GM23338 (cell line): ENCODE measurements at regions not wholly inside any gene's neighbourhood (a gene's known extent, or its start where the extent isn't known, plus 50 kb on each side); places are given as distances from the start of the nearest gene placed in this dataset.

Source experiments
- ATAC-seq: fragments of 200-7000 bp; cut with Tn5 transposase; 3 replicates; pipeline ENCODE4 v1.9.1; 2020
- DNase-seq: peaks from one replicate; pipeline ENCODE4 v3.0.0-alpha.2; 2015; ENCODE audit warnings: low spot score
- H2AFZ ChIP-seq: fragments of 200-600 bp; sonication (generic); 2 replicates; pipeline ENCODE4 v1.8.0; 2016; ENCODE audit warnings: antibody characterized with exemption, mild to moderate bottlenecking, moderate library complexity
- H3F3A ChIP-seq: fragments of 200-600 bp; sonication (generic); replicated peaks from 2 replicates; pipeline ENCODE4 v1.8.0; 2017; ENCODE audit warnings: antibody characterized with exemption, mixed run types, low read depth
- H3K27ac ChIP-seq: fragments of 200-600 bp; sonication (generic); 2 replicates; pipeline ENCODE4 v1.6.1; 2016; ENCODE audit warnings: low read depth
- H3K27me3 ChIP-seq: fragments of 200-600 bp; sonication (generic); 2 replicates; pipeline ENCODE4 v1.8.0; 2016; ENCODE audit warnings: mild to moderate bottlenecking, mixed run types, moderate library complexity; ENCODE audit not compliant: insufficient read depth
- H3K36me3 ChIP-seq: fragments of 200-600 bp; sonication (generic); 2 replicates; pipeline ENCODE4 v1.8.0; 2016; ENCODE audit warnings: mild to moderate bottlenecking; ENCODE audit not compliant: insufficient read depth
- H3K4me1 ChIP-seq: fragments of 200-600 bp; sonication (generic); 2 replicates; pipeline ENCODE4 v1.8.0; 2016; ENCODE audit warnings: mild to moderate bottlenecking, moderate library complexity; ENCODE audit not compliant: insufficient read depth
- H3K4me2 ChIP-seq: fragments of 200-600 bp; sonication (generic); 2 replicates; pipeline ENCODE4 v1.7.1; 2017; ENCODE audit warnings: mixed run types
- H3K4me3 ChIP-seq: fragments of 200-600 bp; sonication (generic); 2 replicates; pipeline ENCODE4 v1.6.1; 2016; ENCODE audit warnings: mixed run types
- H3K79me2 ChIP-seq: fragments of 200-600 bp; sonication (generic); replicated peaks from 2 replicates; pipeline ENCODE4 v1.8.0; 2017; ENCODE audit warnings: mild to moderate bottlenecking; ENCODE audit not compliant: insufficient read depth
- H3K9me2 ChIP-seq: fragments of 200-600 bp; sonication (generic); 2 replicates; pipeline ENCODE4 v1.8.0; 2017; ENCODE audit not compliant: insufficient read depth
- H4K20me1 ChIP-seq: fragments of 200-600 bp; sonication (generic); replicated peaks from 2 replicates; pipeline ENCODE4 v1.8.0; 2017; ENCODE audit warnings: mild to moderate bottlenecking; ENCODE audit not compliant: insufficient read depth
- H3K27ac Mint-ChIP-seq: 2 replicates; pipeline ENCODE4 v1.8.0; 2020; ENCODE audit warnings: inconsistent platforms, mild to moderate bottlenecking, moderate library complexity, mixed read lengths
- H3K27me3 Mint-ChIP-seq: 3 replicates; pipeline ENCODE4 v1.8.0; 2022; ENCODE audit warnings: low read depth, mild to moderate bottlenecking, moderate library complexity, mixed read lengths, inconsistent platforms; ENCODE audit not compliant: insufficient read depth, poor library complexity
- H3K36me3 Mint-ChIP-seq: 3 replicates; pipeline ENCODE4 v1.8.0; 2021; ENCODE audit warnings: low read depth, mild to moderate bottlenecking, inconsistent platforms, moderate library complexity, mixed read lengths
- H3K4me1 Mint-ChIP-seq: 3 replicates; pipeline ENCODE4 v1.8.0; 2020; ENCODE audit warnings: mild to moderate bottlenecking, inconsistent platforms, mixed read lengths
- H3K4me3 Mint-ChIP-seq: 3 replicates; pipeline ENCODE4 v1.8.0; 2021; ENCODE audit warnings: moderate library complexity, mild to moderate bottlenecking, inconsistent platforms, mixed read lengths
- H3K9me3 Mint-ChIP-seq: 3 replicates; pipeline ENCODE4 v1.8.0; 2020; ENCODE audit warnings: moderate library complexity, mild to moderate bottlenecking, inconsistent platforms, mixed read lengths
- CREB1 ChIP-seq: fragments of 250-450 bp; sonication (Bioruptor Pico); IDR thresholded peaks from 2 replicates; pipeline ENCODE4 v1.5.0; 2020; ENCODE audit warnings: low read depth, mild to moderate bottlenecking, moderate library complexity
- ETS1 ChIP-seq: IDR thresholded peaks from 2 replicates; pipeline ENCODE4 v1.6.1; 2016; ENCODE audit warnings: antibody characterized with exemption
- EZH2phosphoT487 ChIP-seq: fragments of 200-600 bp; sonication (generic); IDR thresholded peaks from one replicate; pipeline ENCODE4 v1.8.1; 2018; ENCODE audit warnings: antibody characterized with exemption; ENCODE audit not compliant: unreplicated experiment
- JUNB ChIP-seq: IDR thresholded peaks from one replicate; pipeline ENCODE4 v1.6.1; 2016; ENCODE audit warnings: antibody characterized with exemption; ENCODE audit not compliant: unreplicated experiment
- NANOG ChIP-seq: IDR thresholded peaks from 2 replicates; pipeline ENCODE4 v1.6.1; 2016; ENCODE audit warnings: antibody characterized with exemption, borderline replicate concordance
- POLR2AphosphoS5 ChIP-seq: IDR thresholded peaks from 2 replicates; pipeline ENCODE4 v1.6.1; 2016; ENCODE audit warnings: antibody characterized with exemption, low read depth
- REST ChIP-seq: IDR thresholded peaks from one replicate; pipeline ENCODE4 v1.6.1; 2018; ENCODE audit warnings: antibody characterized with exemption; ENCODE audit not compliant: unreplicated experiment
- STAT1 ChIP-seq: IDR thresholded peaks from one replicate; pipeline ENCODE4 v1.6.1; 2016; ENCODE audit warnings: antibody characterized with exemption; ENCODE audit not compliant: unreplicated experiment
- ZNF114 ChIP-seq: fragments of 250-450 bp; sonication (Bioruptor Pico); IDR thresholded peaks from 2 replicates; pipeline ENCODE4 v1.5.0; 2020; ENCODE audit warnings: mild to moderate bottlenecking, moderate library complexity
- ZNF331 ChIP-seq: fragments of 250-450 bp; sonication (Bioruptor Pico); IDR thresholded peaks from 2 replicates; pipeline ENCODE4 v1.5.0; 2020; ENCODE audit warnings: low read depth, mild to moderate bottlenecking, moderate library complexity
- TF ChIP-seq, protein P1 (sequence below), 2 experiments: fragments of 200-600 bp in 1 of 2; sonication (generic) in 1 of 2; conservative IDR thresholded peaks; 2 replicates each; pipeline versions ENCODE4 v1.5.1 to v1.6.1; 2016 to 2017; ENCODE audit warnings: antibody characterized with exemption in 2 of 2, low read depth in 2 of 2, mild to moderate bottlenecking in 2 of 2, moderate library complexity in 1 of 2

- TF ChIP-seq ETS1 (no peak), STAT1 (no peak), REST (no peak), ZNF331 (CRISPR knock-in tag) (no peak), CREB1 (CRISPR knock-in tag) (no peak), JUNB (no peak), NANOG (no peak), ZNF114 (CRISPR knock-in tag) (no peak), POLR2AphosphoS5 (no peak)
- TF ChIP-seq, protein P1, sequence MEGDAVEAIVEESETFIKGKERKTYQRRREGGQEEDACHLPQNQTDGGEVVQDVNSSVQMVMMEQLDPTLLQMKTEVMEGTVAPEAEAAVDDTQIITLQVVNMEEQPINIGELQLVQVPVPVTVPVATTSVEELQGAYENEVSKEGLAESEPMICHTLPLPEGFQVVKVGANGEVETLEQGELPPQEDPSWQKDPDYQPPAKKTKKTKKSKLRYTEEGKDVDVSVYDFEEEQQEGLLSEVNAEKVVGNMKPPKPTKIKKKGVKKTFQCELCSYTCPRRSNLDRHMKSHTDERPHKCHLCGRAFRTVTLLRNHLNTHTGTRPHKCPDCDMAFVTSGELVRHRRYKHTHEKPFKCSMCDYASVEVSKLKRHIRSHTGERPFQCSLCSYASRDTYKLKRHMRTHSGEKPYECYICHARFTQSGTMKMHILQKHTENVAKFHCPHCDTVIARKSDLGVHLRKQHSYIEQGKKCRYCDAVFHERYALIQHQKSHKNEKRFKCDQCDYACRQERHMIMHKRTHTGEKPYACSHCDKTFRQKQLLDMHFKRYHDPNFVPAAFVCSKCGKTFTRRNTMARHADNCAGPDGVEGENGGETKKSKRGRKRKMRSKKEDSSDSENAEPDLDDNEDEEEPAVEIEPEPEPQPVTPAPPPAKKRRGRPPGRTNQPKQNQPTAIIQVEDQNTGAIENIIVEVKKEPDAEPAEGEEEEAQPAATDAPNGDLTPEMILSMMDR (conservative IDR thresholded peaks at IDR 0.05; ENCODE audit: low read depth in 2 of 2), result no peak
Observed at GRCh38 chr20:47964149-47964548, 178.9 kb upstream of the SULF2 start (continued).

DNA sequence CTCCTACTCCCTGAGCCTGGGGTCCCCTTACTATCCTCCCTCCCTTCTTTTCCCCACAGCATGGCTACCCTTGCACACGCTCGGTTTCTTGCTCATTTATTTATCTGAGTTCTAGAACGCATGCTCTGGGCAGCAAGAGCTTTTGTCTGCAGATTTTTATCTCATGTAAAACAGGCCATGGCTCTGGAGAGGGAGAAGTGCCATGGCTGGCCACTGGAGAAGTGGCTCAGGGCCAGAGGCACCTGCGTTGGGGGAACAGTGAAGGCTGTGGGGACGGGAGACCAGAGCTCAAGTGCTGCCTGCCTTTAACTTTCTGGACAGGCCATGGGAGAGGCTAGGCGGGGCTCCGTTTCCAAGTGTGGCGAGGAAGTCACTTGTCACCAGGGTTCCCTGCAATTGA is 177.7 kb upstream of the SULF2 start:
- no peaks in the 10 kb centered on the region; the same call in 1 of the 2 replicates for H3K4me1 ChIP-seq
- H4K20me1 ChIP-seq, result no peaks in the 10 kb centered on the region
- no peak overlapping the region for H3K4me3 Mint-ChIP-seq
- no peaks in the 10 kb centered on the region for H3K9me3 Mint-ChIP-seq
- no peak overlapping the region for H3K27ac ChIP-seq
- no peak overlapping the region for H3K27ac Mint-ChIP-seq
- H3K9me2 ChIP-seq, result no peaks in the 10 kb centered on the region
- H2AFZ ChIP-seq, result no peak overlapping the region
- no peak overlapping the region for H3K4me2 ChIP-seq
- DNase-seq (no peak), ATAC-seq (no peak)
- no peaks in the 10 kb centered on the region for H3K36me3 ChIP-seq
- H3K27me3 Mint-ChIP-seq, result no peaks in the 10 kb centered on the region
- H3K36me3 Mint-ChIP-seq, result no peaks in the 10 kb centered on the region
- no peaks in the 10 kb centered on the region for H3K79me2 ChIP-seq
- no peak overlapping the region for H3K4me3 ChIP-seq
- H3F3A ChIP-seq, result no peaks in the 10 kb centered on the region
- H3K27me3 ChIP-seq, result no peaks in the 10 kb centered on the region
- H3K4me1 Mint-ChIP-seq, result peaks cover 19% of the 10 kb centered on the region
- TF ChIP-seq EZH2phosphoT487, result no peak
- TF ChIP-seq, protein P1 (conservative IDR thresholded peaks at IDR 0.05; ENCODE audit: low read depth in 2 of 2), result no peak
- TF ChIP-seq STAT1, result no peak
- no peak for TF ChIP-seq POLR2AphosphoS5
- no peak for TF ChIP-seq ETS1
- TF ChIP-seq JUNB, result no peak
- TF ChIP-seq NANOG, result no peak
